PFSK-1 (cell line): ENCODE measurements at regions not wholly inside any gene's neighbourhood (a gene's known extent, or its start where the extent isn't known, plus 50 kb on each side); places are given as distances from the start of the nearest gene placed in this dataset.

ENCODE experiments used
- FOXP2 ChIP-seq: optimal IDR thresholded peaks from 2 replicates; pipeline ENCODE3; 2011; ENCODE audit warnings: borderline replicate concordance, control low read depth, inconsistent platforms; ENCODE audit not compliant: insufficient read depth; ENCODE audit errors: extremely low read length, extremely low read depth
- POLR2AphosphoS5 ChIP-seq: IDR thresholded peaks from 2 replicates; pipeline ENCODE4 v1.6.1; 2012; ENCODE audit warnings: low read depth, mild to moderate bottlenecking, control low read depth, low read length, moderate library complexity
- REST ChIP-seq, 2 experiments: IDR thresholded peaks; 2 replicates each; pipeline versions ENCODE4 v1.6.1 to v1.8.0; 2011 to 2012; ENCODE audit warnings: low read depth in 2 of 2, low read length in 2 of 2, control low read depth in 1 of 2, inconsistent platforms in 1 of 2, mild to moderate bottlenecking in 1 of 2, moderate library complexity in 1 of 2; ENCODE audit not compliant: insufficient read depth in 1 of 2
- SIN3A ChIP-seq: IDR thresholded peaks from 2 replicates; pipeline ENCODE4 v1.6.1; 2012; ENCODE audit warnings: mild to moderate bottlenecking, low read length, moderate library complexity, borderline replicate concordance; ENCODE audit not compliant: insufficient read depth
- TAF1 ChIP-seq: IDR thresholded peaks from 2 replicates; pipeline ENCODE4 v1.6.1; 2012; ENCODE audit warnings: low read length, control low read depth, borderline replicate concordance; ENCODE audit not compliant: insufficient read depth

GRCh38 chr15:62327406-62327805 is 162.3 kb upstream of the C2CD4B start:
- TF ChIP-seq FOXP2: no peak
- TF ChIP-seq SIN3A: no peak
- TF ChIP-seq REST (IDR thresholded peaks at IDR 0.05; ENCODE audit: insufficient read depth in 1 of 2, low read depth in 2 of 2, low read length in 2 of 2): no peak
- no peak for TF ChIP-seq POLR2AphosphoS5
- no peak for TF ChIP-seq TAF1

GRCh38 chr15:62334536-62334935 is 169.5 kb upstream of the C2CD4B start:
- no peak for TF ChIP-seq POLR2AphosphoS5
- no peak for TF ChIP-seq SIN3A
- no peak for TF ChIP-seq TAF1
- no peak for TF ChIP-seq FOXP2
- TF ChIP-seq REST (IDR thresholded peaks at IDR 0.05; ENCODE audit: insufficient read depth in 1 of 2, low read depth in 2 of 2, low read length in 2 of 2): no peak

GRCh38 chr15:62337934-62338333 is 172.8 kb upstream of the C2CD4B start:
- no peak for TF ChIP-seq POLR2AphosphoS5
- TF ChIP-seq REST (IDR thresholded peaks at IDR 0.05; ENCODE audit: insufficient read depth in 1 of 2, low read depth in 2 of 2, low read length in 2 of 2): no peak
- TF ChIP-seq TAF1: no peak
- TF ChIP-seq SIN3A: no peak
- TF ChIP-seq FOXP2: no peak

- TF ChIP-seq REST (IDR thresholded peaks at IDR 0.05; ENCODE audit: insufficient read depth in 1 of 2, low read depth in 2 of 2, low read length in 2 of 2): no peak
- no peak for TF ChIP-seq FOXP2
- TF ChIP-seq SIN3A: no peak
- no peak for TF ChIP-seq POLR2AphosphoS5
- TF ChIP-seq TAF1: no peak
Observed at GRCh38 chr15:62338497-62338896, 173.4 kb upstream of the C2CD4B start.

GRCh38 chr15:62342959-62343358 is 177.9 kb upstream of the C2CD4B start:
- TF ChIP-seq TAF1 (no peak), REST (IDR thresholded peaks at IDR 0.05; ENCODE audit: insufficient read depth in 1 of 2, low read depth in 2 of 2, low read length in 2 of 2) (no peak), FOXP2 (no peak), SIN3A (no peak), POLR2AphosphoS5 (no peak)
